ENCODE measurements at regions not wholly inside any gene's neighbourhood (a gene's known extent, or its start where the extent isn't known, plus 50 kb on each side); places are given as distances from the start of the nearest gene placed in this dataset.

DNA sequence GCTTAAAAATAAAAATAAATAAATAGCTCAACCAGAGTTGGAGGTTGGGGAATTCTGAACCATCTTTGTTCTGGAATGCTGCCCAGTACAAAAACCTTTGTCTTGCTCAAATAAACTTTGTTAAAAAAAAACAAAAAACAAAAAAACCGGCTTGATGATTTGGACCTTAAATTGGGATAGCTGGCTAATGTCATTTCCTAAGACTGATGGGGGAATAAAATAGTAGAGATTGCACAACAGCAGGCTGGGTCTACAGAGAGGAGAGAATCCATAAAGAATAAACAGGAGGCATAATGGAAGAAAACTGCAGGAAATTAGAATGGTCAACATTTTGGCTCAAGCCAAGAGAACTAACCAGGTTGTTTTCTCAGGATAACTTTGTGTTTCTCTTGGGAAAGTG lies 370.9 kb downstream of the AEBP2 start:
- TF ChIP-seq POLR2A (IDR thresholded peaks at IDR 0.05), result no peak
- TF ChIP-seq CTCF (IDR thresholded peaks at IDR 0.05), result no peak
